K562 (cell line): ENCODE measurements at regions not wholly inside any gene's neighbourhood (a gene's known extent, or its start where the extent isn't known, plus 50 kb on each side); places are given as distances from the start of the nearest gene placed in this dataset.

Experiments used
- ATAC-seq: fragments of 200-7000 bp; cut with Tn5 transposase; 3 replicates; pipeline ENCODE4 v1.9.1; 2020; ENCODE audit warnings: moderate library complexity
- BruUV-seq: library from RNA; stranded (reverse); fragments of 400-500 nt; replicated peaks from 2 replicates; lab custom pipeline; 2021; lab: Mats Ljungman, UMichigan
- CTCF ChIA-PET: fragments of 300-600 bp; formaldehyde crosslinking; extraction: SDS; loops from one replicate; lab custom pipeline; 2021; ENCODE audit warnings: low intra/inter-chr PET ratio; lab: Yijun Ruan, JAX
- POLR2A ChIA-PET: fragments of 300-600, 350-650 bp; sonication (Branson Sonifier 250); formaldehyde crosslinking; extraction: SDS; loops from one replicate; lab custom pipeline; 2021; ENCODE audit warnings: antibody characterized with exemption, inconsistent platforms; lab: Yijun Ruan, JAX
- DNase-seq, 4 experiments: peaks; one replicate each; pipeline versions ENCODE4 v3.0.0 to v3.0.0-alpha.2; 2011 to 2018; ENCODE audit warnings: low spot score in 3 of 4, mixed read lengths in 3 of 4; ENCODE audit errors: extremely low read depth in 1 of 4
- FAIRE-seq: peaks from 2 replicates; lab custom pipeline; 2011; peaks lifted over from hg19 to GRCh38; lab: Jason Lieb, UNC
- H2AFZ ChIP-seq: 2 replicates; pipeline ENCODE4 v1.6.0; 2011; ENCODE audit warnings: low read depth, low read length, control low read depth, inconsistent platforms
- H3K27ac ChIP-seq: fragments of 200-600 bp; 3 replicates; pipeline ENCODE4 v1.8.0; 2011; ENCODE audit warnings: low read depth, mild to moderate bottlenecking, control low read depth, inconsistent platforms, low read length, moderate library complexity, mixed read lengths; ENCODE audit errors: extremely low read depth
- H3K27me3 ChIP-seq, 2 experiments: fragments of 300-600 bp in 1 of 2; 2 replicates in 1 of 2; 3 replicates in 1 of 2; pipeline versions ENCODE4 v1.6.0 to v1.8.0; 2011; ENCODE audit warnings: inconsistent platforms in 2 of 2, low read length in 2 of 2, mild to moderate bottlenecking in 1 of 2, mixed read lengths in 1 of 2, moderate library complexity in 1 of 2; ENCODE audit not compliant: control insufficient read depth in 2 of 2, insufficient read depth in 2 of 2
- H3K36me3 ChIP-seq: fragments of 300-600 bp; 3 replicates; pipeline ENCODE4 v1.8.0; 2011; ENCODE audit warnings: mild to moderate bottlenecking, low read length, inconsistent platforms; ENCODE audit not compliant: control insufficient read depth, insufficient read depth
- H3K4me1 ChIP-seq, 2 experiments: fragments of 200-600 bp in 1 of 2; replicated peaks in 1 of 2; 2 replicates in 1 of 2; 3 replicates in 1 of 2; pipeline versions ENCODE4 v1.5.1 to v1.8.0; 2011; ENCODE audit warnings: inconsistent platforms in 2 of 2, low read length in 2 of 2, mild to moderate bottlenecking in 1 of 2, mixed read lengths in 1 of 2, moderate library complexity in 1 of 2; ENCODE audit not compliant: control insufficient read depth in 2 of 2, insufficient read depth in 2 of 2
- H3K4me2 ChIP-seq: 2 replicates; pipeline ENCODE4 v1.6.1; 2011; ENCODE audit warnings: low read length, control low read depth, inconsistent platforms, mixed read lengths; ENCODE audit not compliant: insufficient read depth
- H3K4me3 ChIP-seq: fragments of 200-600 bp; sonication (generic), shearing (Covaris generic); 2 replicates; pipeline ENCODE4 v1.5.1; 2016; ENCODE audit warnings: control low read depth, inconsistent platforms
- H3K79me2 ChIP-seq: fragments of 200-600 bp; 3 replicates; pipeline ENCODE4 v1.8.0; 2011; ENCODE audit warnings: low read length, inconsistent platforms; ENCODE audit not compliant: control insufficient read depth, insufficient read depth
- H3K9ac ChIP-seq, 2 experiments: 2 replicates each; pipeline versions ENCODE4 v1.6.0 to v1.6.1; 2011; ENCODE audit warnings: low read depth in 2 of 2, low read length in 2 of 2, control low read depth in 1 of 2, inconsistent platforms in 1 of 2, mild to moderate bottlenecking in 1 of 2, mixed read lengths in 1 of 2; ENCODE audit not compliant: insufficient read depth in 1 of 2
- H3K9me1 ChIP-seq: one replicate; pipeline ENCODE4 v1.6.0; 2011; ENCODE audit warnings: inconsistent platforms, mild to moderate bottlenecking, low read length, moderate library complexity; ENCODE audit not compliant: control insufficient read depth, insufficient read depth
- H3K9me3 ChIP-seq: replicated peaks from 2 replicates; pipeline ENCODE4 v1.5.1; 2011; ENCODE audit warnings: low read depth, low read length, inconsistent platforms; ENCODE audit not compliant: control insufficient read depth, insufficient read depth
- H4K20me1 ChIP-seq: replicated peaks from 2 replicates; pipeline ENCODE4 v1.6.1; 2011; ENCODE audit warnings: low read length, inconsistent platforms, mixed read lengths; ENCODE audit not compliant: control insufficient read depth, insufficient read depth
- BCOR ChIP-seq: fragments of 450-650 bp; IDR thresholded peaks from 2 replicates; pipeline ENCODE4 v1.6.1; 2016
- BRD9 ChIP-seq: fragments of 450-650 bp; IDR thresholded peaks from 2 replicates; pipeline ENCODE4 v1.6.1; 2018; ENCODE audit warnings: low read depth; ENCODE audit not compliant: partially characterized antibody
- ETS1 ChIP-seq: conservative IDR thresholded peaks from 2 replicates; pipeline ENCODE4 v1.6.1; 2011; ENCODE audit warnings: low read depth, mild to moderate bottlenecking, low read length; ENCODE audit not compliant: control insufficient read depth
- HDAC3 ChIP-seq: fragments of 450-650 bp; IDR thresholded peaks from 2 replicates; pipeline ENCODE4 v1.6.1; 2018; ENCODE audit warnings: borderline replicate concordance, mild to moderate bottlenecking, moderate library complexity; ENCODE audit not compliant: partially characterized antibody
- KDM1A ChIP-seq, 2 experiments: fragments of 450-650 bp; IDR thresholded peaks; 2 replicates each; pipeline ENCODE4 v1.6.1; 2016; ENCODE audit warnings: mild to moderate bottlenecking in 2 of 2
- MXI1 ChIP-seq: IDR thresholded peaks from 2 replicates; pipeline ENCODE4 v1.6.1; 2011; ENCODE audit warnings: low read depth, mild to moderate bottlenecking, improper control_type of control experiment, low read length
- NFIC ChIP-seq: fragments of 450-650 bp; IDR thresholded peaks from 2 replicates; pipeline ENCODE4 v1.6.1; 2017; ENCODE audit warnings: mild to moderate bottlenecking, inconsistent platforms
- PTBP1 ChIP-seq: fragments of 200-400 bp; formaldehyde crosslinking; IDR thresholded peaks from 2 replicates; pipeline ENCODE4 v1.6.1; 2017; ENCODE audit warnings: low read depth, low read length
- RBM25 ChIP-seq: fragments of 200-400 bp; formaldehyde crosslinking; IDR thresholded peaks from 2 replicates; pipeline ENCODE4 v1.6.1; 2018; ENCODE audit warnings: low read length, low read depth, moderate library complexity; ENCODE audit not compliant: severe bottlenecking
- RCOR1 ChIP-seq, 2 experiments: IDR thresholded peaks; 2 replicates each; pipeline ENCODE4 v1.6.1; 2012; ENCODE audit warnings: low read depth in 2 of 2, low read length in 2 of 2, borderline replicate concordance in 1 of 2, improper control_type of control experiment in 1 of 2
- SMARCA5 ChIP-seq: fragments of 450-650 bp; IDR thresholded peaks from 2 replicates; pipeline ENCODE4 v1.6.1; 2016
- ZBTB43 ChIP-seq: sonication (generic); formaldehyde crosslinking; IDR thresholded peaks from 2 replicates; pipeline ENCODE4 v1.8.0; 2023; ENCODE audit warnings: mild to moderate bottlenecking, missing genetic modification reagents
- ZFP36 ChIP-seq: fragments of 150-350 bp; IDR thresholded peaks from 2 replicates; pipeline ENCODE4 v1.6.1; 2018; ENCODE audit warnings: low read length, low read depth; ENCODE audit not compliant: partially characterized antibody
- ZNF311 ChIP-seq: fragments of 250-450 bp; sonication (Bioruptor Pico); IDR thresholded peaks from 2 replicates; pipeline ENCODE4 v1.4.0; 2020; ENCODE audit warnings: mild to moderate bottlenecking, moderate library complexity
- ZNF41 ChIP-seq: fragments of 250-450 bp; sonication (Bioruptor Pico); conservative IDR thresholded peaks from 2 replicates; pipeline ENCODE4 v1.4.0; 2020; ENCODE audit warnings: mild to moderate bottlenecking
- ZNF780A ChIP-seq: fragments of 250-450 bp; sonication (Bioruptor Pico); IDR thresholded peaks from 2 replicates; pipeline ENCODE4 v1.5.0; 2021; ENCODE audit warnings: mild to moderate bottlenecking
- WGBS: fragments of 100-300 bp; shearing (Covaris generic); methylation state at CpG from one replicate; pipeline ENCODE4 v1.1.6; 2016; ENCODE audit warnings: low coverage, mixed read lengths; ENCODE audit not compliant: insufficient coverage; ENCODE audit errors: missing lambda C conversion rate; 5-methylcytosine and 5-hydroxymethylcytosine counted together
- in situ Hi-C: fragments of 300-500 bp; cut with MboI; formaldehyde crosslinking; loops from 4 replicates; pipeline ENCODE4 v1.15.0; 2018; ENCODE audit warnings: inconsistent platforms, mixed read lengths
- intact Hi-C: fragments of 100-400 bp; cut with micrococcal nuclease; formaldehyde crosslinking; loops from 2 replicates; pipeline ENCODE4 v1.14.2; 2022
- TF ChIP-seq, protein P1 (sequence below): fragments of 450-650 bp; IDR thresholded peaks from 2 replicates; pipeline ENCODE4 v1.6.1; 2016; ENCODE audit warnings: missing biosample characterization, missing genetic modification characterization
- TF ChIP-seq, protein P2 (sequence below): fragments of 250-450 bp; sonication (Bioruptor Pico); IDR thresholded peaks from 2 replicates; pipeline ENCODE4 v1.8.0; 2021; ENCODE audit warnings: moderate library complexity, mild to moderate bottlenecking, inconsistent platforms

- peak overlapping the region; percentile 33 to 57; a peak in 2 of 4 replicates for H3K9ac ChIP-seq
- H3K9me3 ChIP-seq: peaks cover 2% of the 10 kb centered on the region
- peak overlapping the region; percentile 74 for H3K4me2 ChIP-seq
- H3K4me3 ChIP-seq: no peak overlapping the region
- peaks cover 85% of the 10 kb centered on the region for H3K79me2 ChIP-seq
- in situ Hi-C loops: no loop called here
- peak in 1 of 2 experiments; percentile 67; a peak in 2 of 4 replicates for TF ChIP-seq RCOR1 (IDR thresholded peaks at IDR 0.05; ENCODE audit: borderline replicate concordance in 1 of 2, low read depth in 2 of 2, low read length in 2 of 2)
- no peak for TF ChIP-seq ZBTB43 (CRISPR knock-in tag)
- peak; percentile 43 for TF ChIP-seq BRD9
- peak; percentile 87 for TF ChIP-seq RBM25
- TF ChIP-seq HDAC3: no peak
- TF ChIP-seq, protein P1, sequence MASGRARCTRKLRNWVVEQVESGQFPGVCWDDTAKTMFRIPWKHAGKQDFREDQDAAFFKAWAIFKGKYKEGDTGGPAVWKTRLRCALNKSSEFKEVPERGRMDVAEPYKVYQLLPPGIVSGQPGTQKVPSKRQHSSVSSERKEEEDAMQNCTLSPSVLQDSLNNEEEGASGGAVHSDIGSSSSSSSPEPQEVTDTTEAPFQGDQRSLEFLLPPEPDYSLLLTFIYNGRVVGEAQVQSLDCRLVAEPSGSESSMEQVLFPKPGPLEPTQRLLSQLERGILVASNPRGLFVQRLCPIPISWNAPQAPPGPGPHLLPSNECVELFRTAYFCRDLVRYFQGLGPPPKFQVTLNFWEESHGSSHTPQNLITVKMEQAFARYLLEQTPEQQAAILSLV (tag): no peak
- TF ChIP-seq NFIC: 0 out of 2 replicates have a peak, but pooled peaks have one; percentile 5
- peak; percentile 72 for TF ChIP-seq SMARCA5
- TF ChIP-seq ZFP36: peak; percentile 93
- no peak for TF ChIP-seq ZNF41
- no peak for TF ChIP-seq MXI1
- TF ChIP-seq PTBP1: 0 out of 2 replicates have a peak, but pooled peaks have one; percentile 81
- TF ChIP-seq KDM1A (IDR thresholded peaks at IDR 0.05): peak; percentile 74 to 84
- peak; percentile 93 for TF ChIP-seq BCOR
- no peak for TF ChIP-seq ETS1
- no peak for TF ChIP-seq ZNF311 (CRISPR knock-in tag)
- TF ChIP-seq ZNF780A (CRISPR knock-in tag): no peak
- TF ChIP-seq, protein P2, sequence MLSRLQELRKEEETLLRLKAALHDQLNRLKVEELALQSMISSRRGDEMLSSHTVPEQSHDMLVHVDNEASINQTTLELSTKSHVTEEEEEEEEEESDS: no peak
- peaks cover 48 to 74% of the 10 kb centered on the region in 2 experiments for H3K4me1 ChIP-seq
- peaks cover 5% of the 10 kb centered on the region for H3K9me1 ChIP-seq
- BruUV-seq: no TSS peak
- POLR2A ChIA-PET: interaction anchor here (0.6 kb wide), 1 partner anchor 11 kb away, joined by 3 read pairs; no protein-coding TSS in a partner anchor
- ATAC-seq (no peak), FAIRE-seq (no peak), DNase-seq (no peak)
- intact Hi-C loops: no loop called here
- 84% methylated on average over 5 of the region's 7 CpGs for WGBS
- no peaks in the 10 kb centered on the region for H3K27me3 ChIP-seq
- H4K20me1 ChIP-seq: peaks cover 49% of the 10 kb centered on the region
- CTCF ChIA-PET: no interaction called here
- peak overlapping the region; percentile 70; the same call in 2 of the 3 replicates for H3K27ac ChIP-seq
- no peak overlapping the region for H2AFZ ChIP-seq
- H3K36me3 ChIP-seq: peaks cover 14% of the 10 kb centered on the region; the same call in 2 of the 3 replicates
Measured at GRCh38 chr12:124513297-124513867, 54.0 kb downstream of the NCOR2 start.
